Keratinocyte (primary cell): ENCODE measurements at regions not wholly inside any gene's neighbourhood (a gene's known extent, or its start where the extent isn't known, plus 50 kb on each side); places are given as distances from the start of the nearest gene placed in this dataset.

Source experiments
- DNase-seq: peaks from one replicate; pipeline ENCODE4 v3.0.0-alpha.2; 2011; ENCODE audit warnings: low read depth, missing footprints, low spot score
- FAIRE-seq: peaks from 2 replicates; lab custom pipeline; 2011; peaks lifted over from hg19 to GRCh38; lab: Jason Lieb, UNC
- H2AFZ ChIP-seq: 2 replicates; pipeline ENCODE4 v1.6.0; 2012; ENCODE audit warnings: low read length, control low read depth, inconsistent platforms; ENCODE audit not compliant: control insufficient read depth
- H3K27ac ChIP-seq: 2 replicates; pipeline ENCODE4 v1.5.1; 2011; ENCODE audit warnings: low read length; ENCODE audit not compliant: control insufficient read depth, insufficient read depth
- H3K27me3 ChIP-seq: 3 replicates; pipeline ENCODE4 v1.6.0; 2011; ENCODE audit warnings: low read length; ENCODE audit not compliant: control insufficient read depth, insufficient read depth; ENCODE audit errors: extremely low read depth
- H3K36me3 ChIP-seq, 2 experiments: 2 replicates in 1 of 2; 3 replicates in 1 of 2; pipeline ENCODE4 v1.5.1; 2011; ENCODE audit warnings: low read length in 2 of 2, mild to moderate bottlenecking in 1 of 2; ENCODE audit not compliant: control insufficient read depth in 2 of 2, insufficient read depth in 2 of 2; ENCODE audit errors: extremely low read depth in 1 of 2
- H3K4me1 ChIP-seq: 3 replicates; pipeline ENCODE4 v1.5.1; 2011; ENCODE audit warnings: low read length; ENCODE audit not compliant: control insufficient read depth, insufficient read depth; ENCODE audit errors: extremely low read depth
- H3K4me2 ChIP-seq: 3 replicates; pipeline ENCODE4 v1.6.0; 2011; ENCODE audit warnings: low read depth, low read length; ENCODE audit not compliant: control insufficient read depth, insufficient read depth; ENCODE audit errors: extremely low read depth
- H3K4me3 ChIP-seq, 3 experiments: fragments of 200-600 bp in 1 of 3; sonication (generic) in 1 of 3; 2 replicates in 2 of 3; 3 replicates in 1 of 3; pipeline ENCODE4 v1.5.1; 2011 to 2016; ENCODE audit warnings: low read length in 3 of 3, mild to moderate bottlenecking in 3 of 3, control low read depth in 2 of 3, inconsistent platforms in 1 of 3, low read depth in 1 of 3, mixed read lengths in 1 of 3, mixed run types in 1 of 3, moderate library complexity in 1 of 3; ENCODE audit not compliant: control insufficient read depth in 2 of 3, insufficient read depth in 2 of 3; ENCODE audit errors: extremely low read depth in 1 of 3
- H3K79me2 ChIP-seq: 2 replicates; pipeline ENCODE4 v1.6.0; 2012; ENCODE audit warnings: low read length; ENCODE audit not compliant: control insufficient read depth, insufficient read depth
- H3K9ac ChIP-seq: 3 replicates; pipeline ENCODE4 v1.6.0; 2011; ENCODE audit warnings: low read length; ENCODE audit not compliant: control insufficient read depth, insufficient read depth; ENCODE audit errors: extremely low read depth
- H3K9me1 ChIP-seq: 3 replicates; pipeline ENCODE4 v1.6.0; 2011; ENCODE audit warnings: low read length; ENCODE audit not compliant: control insufficient read depth, insufficient read depth; ENCODE audit errors: extremely low read depth
- H3K9me3 ChIP-seq: 2 replicates; pipeline ENCODE4 v1.5.1; 2012; ENCODE audit warnings: low read depth, low read length; ENCODE audit not compliant: control insufficient read depth
- H4K20me1 ChIP-seq: 3 replicates; pipeline ENCODE4 v1.6.0; 2011; ENCODE audit warnings: low read length; ENCODE audit not compliant: control insufficient read depth, insufficient read depth; ENCODE audit errors: extremely low read depth
- EZH2 ChIP-seq: IDR thresholded peaks from one replicate; pipeline ENCODE4 v1.6.1; 2012; ENCODE audit warnings: inconsistent platforms, mild to moderate bottlenecking, low read length, moderate library complexity
- dilution Hi-C: fragments of 300-500 bp; cut with MboI; formaldehyde crosslinking; loops from one replicate; pipeline ENCODE4 v1.7.0; 2020; ENCODE audit warnings: low sequenced_read_pairs; ENCODE audit not compliant: extremely low pct_ligation_motif_present
- TF ChIP-seq, protein P1 (sequence below), 3 experiments: IDR thresholded peaks in 1 of 3; conservative IDR thresholded peaks in 1 of 3; optimal IDR thresholded peaks in 1 of 3; 2 replicates in 2 of 3; 3 replicates in 1 of 3; pipeline versions ENCODE3 to v1.5.1; 2011; ENCODE audit warnings: low read length in 3 of 3, mild to moderate bottlenecking in 3 of 3, moderate library complexity in 2 of 3, control low read depth in 1 of 3, inconsistent platforms in 1 of 3; ENCODE audit not compliant: insufficient read depth in 2 of 3; ENCODE audit errors: extremely low read depth in 1 of 3

DNA sequence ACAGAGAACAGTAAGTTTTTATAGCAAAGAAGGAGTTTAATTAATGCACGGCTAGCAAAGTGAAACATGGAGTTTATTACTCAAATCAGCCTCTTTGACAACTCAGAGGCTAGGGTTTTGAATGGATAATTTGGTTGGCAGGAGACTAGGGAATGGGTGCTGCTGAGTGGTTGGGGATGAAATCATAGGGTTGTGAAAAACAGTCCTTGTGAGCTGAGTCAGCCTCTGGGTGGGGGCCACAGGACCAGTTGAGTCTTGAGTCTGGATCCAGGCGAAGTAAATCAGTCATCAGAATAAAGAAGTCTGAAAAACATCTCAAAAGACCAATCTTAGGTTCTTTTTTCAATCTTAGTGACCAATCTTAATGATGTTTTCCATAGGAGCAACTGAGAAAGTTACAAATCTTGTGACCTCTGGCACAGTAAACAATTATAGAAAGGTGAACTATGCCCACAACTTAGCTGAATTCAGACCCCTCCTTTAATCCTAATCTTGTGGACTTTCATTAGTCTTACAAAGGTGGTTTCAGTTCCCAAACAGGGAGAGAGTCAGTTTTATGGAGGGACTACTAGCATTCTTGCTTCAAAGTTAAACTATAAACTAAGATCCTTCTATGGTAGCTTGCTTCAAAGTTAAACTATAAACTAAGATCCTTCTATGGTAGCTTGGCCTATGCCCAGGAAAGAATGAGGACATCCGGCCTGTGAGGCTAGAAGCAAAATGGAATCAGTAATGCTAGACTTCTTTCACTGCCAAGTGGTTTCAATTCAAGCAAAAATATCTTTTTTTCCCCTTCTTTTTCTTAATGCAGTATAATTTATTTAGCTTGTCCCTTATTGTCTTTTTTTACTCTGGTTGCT is 84.5 kb downstream of the AASDHPPT start:
- H3K9ac ChIP-seq, result no peak overlapping the region
- H3K4me3 ChIP-seq, result no peak overlapping the region
- H3K27me3 ChIP-seq, result no peaks in the 10 kb centered on the region
- no peaks in the 10 kb centered on the region for H3K36me3 ChIP-seq
- DNase-seq (no peak), FAIRE-seq (no peak)
- H2AFZ ChIP-seq, result no peak overlapping the region
- H3K9me1 ChIP-seq, result no peaks in the 10 kb centered on the region
- H4K20me1 ChIP-seq, result no peaks in the 10 kb centered on the region
- no peak for TF ChIP-seq EZH2
- TF ChIP-seq, protein P1, sequence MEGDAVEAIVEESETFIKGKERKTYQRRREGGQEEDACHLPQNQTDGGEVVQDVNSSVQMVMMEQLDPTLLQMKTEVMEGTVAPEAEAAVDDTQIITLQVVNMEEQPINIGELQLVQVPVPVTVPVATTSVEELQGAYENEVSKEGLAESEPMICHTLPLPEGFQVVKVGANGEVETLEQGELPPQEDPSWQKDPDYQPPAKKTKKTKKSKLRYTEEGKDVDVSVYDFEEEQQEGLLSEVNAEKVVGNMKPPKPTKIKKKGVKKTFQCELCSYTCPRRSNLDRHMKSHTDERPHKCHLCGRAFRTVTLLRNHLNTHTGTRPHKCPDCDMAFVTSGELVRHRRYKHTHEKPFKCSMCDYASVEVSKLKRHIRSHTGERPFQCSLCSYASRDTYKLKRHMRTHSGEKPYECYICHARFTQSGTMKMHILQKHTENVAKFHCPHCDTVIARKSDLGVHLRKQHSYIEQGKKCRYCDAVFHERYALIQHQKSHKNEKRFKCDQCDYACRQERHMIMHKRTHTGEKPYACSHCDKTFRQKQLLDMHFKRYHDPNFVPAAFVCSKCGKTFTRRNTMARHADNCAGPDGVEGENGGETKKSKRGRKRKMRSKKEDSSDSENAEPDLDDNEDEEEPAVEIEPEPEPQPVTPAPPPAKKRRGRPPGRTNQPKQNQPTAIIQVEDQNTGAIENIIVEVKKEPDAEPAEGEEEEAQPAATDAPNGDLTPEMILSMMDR (optimal IDR thresholded peaks at IDR 0.05 in 1 of 3, IDR thresholded peaks at IDR 0.05 in 1 of 3, conservative IDR thresholded peaks at IDR 0.05 in 1 of 3; ENCODE audit: extremely low read depth in 1 of 3, insufficient read depth in 2 of 3, low read length in 3 of 3), result no peak
- H3K79me2 ChIP-seq, result no peaks in the 10 kb centered on the region
- dilution Hi-C loops, result no loop called here
- peaks cover 7% of the 10 kb centered on the region for H3K9me3 ChIP-seq
- no peak overlapping the region for H3K27ac ChIP-seq
- no peak overlapping the region for H3K4me2 ChIP-seq
- no peaks in the 10 kb centered on the region for H3K4me1 ChIP-seq

DNA sequence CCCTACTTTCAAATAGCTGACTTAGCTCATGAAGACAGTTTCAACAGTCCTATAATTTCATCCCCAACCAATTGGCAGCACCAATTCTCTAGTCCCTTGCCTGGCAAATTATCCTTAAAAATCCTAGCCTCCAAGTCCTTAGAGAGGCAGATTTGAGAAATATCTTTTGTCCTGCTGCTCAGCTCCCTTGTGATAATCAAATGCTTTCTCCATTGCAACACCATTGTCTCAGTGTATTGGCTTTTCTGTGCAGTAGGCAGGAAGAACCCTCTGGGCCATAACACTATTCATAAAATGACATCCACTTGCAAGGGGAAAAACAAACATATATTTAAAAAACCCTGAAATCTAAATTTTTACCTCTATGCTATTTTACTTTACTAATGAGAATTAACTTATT is 89.6 kb downstream of the AASDHPPT start:
- FAIRE-seq, result no peak
- Histone ChIP-seq H4K20me1 (no peaks in the 10 kb centered on the region), H3K4me2 (no peak overlapping the region), H3K27ac (no peak overlapping the region), H3K9me1 (no peaks in the 10 kb centered on the region), H3K36me3 (no peaks in the 10 kb centered on the region), H2AFZ (no peak overlapping the region), H3K9me3 (peaks cover 6% of the 10 kb centered on the region), H3K4me1 (no peaks in the 10 kb centered on the region), H3K4me3 (no peak overlapping the region), H3K79me2 (no peaks in the 10 kb centered on the region), H3K27me3 (no peaks in the 10 kb centered on the region), H3K9ac (no peak overlapping the region)
- TF ChIP-seq, protein P1 (optimal IDR thresholded peaks at IDR 0.05 in 1 of 3, IDR thresholded peaks at IDR 0.05 in 1 of 3, conservative IDR thresholded peaks at IDR 0.05 in 1 of 3; ENCODE audit: extremely low read depth in 1 of 3, insufficient read depth in 2 of 3, low read length in 3 of 3), result no peak
- TF ChIP-seq EZH2, result no peak
- DNase-seq, result no peak
- dilution Hi-C loops, result no loop called here
